Activated naive CD4-positive, alpha-beta T cell treated with anti-CD3 and anti-CD28 coated beads for 36 hours (primary cell): ENCODE measurements at regions not wholly inside any gene's neighbourhood (a gene's known extent, or its start where the extent isn't known, plus 50 kb on each side); places are given as distances from the start of the nearest gene placed in this dataset.
"Not testable (repeated sequence)": the region's sequence is repeated elsewhere in the genome, so short reads cannot be mapped to it uniquely, and the experiment has no call there.

Experiments
- CTCF ChIA-PET: fragments of 350-600 bp; sonication (Branson Sonifier 250); formaldehyde crosslinking; loops from one replicate; lab custom pipeline; 2021; ENCODE audit warnings: antibody characterized with exemption; lab: Charles Lee
- DNase-seq: peaks from one replicate; pipeline ENCODE4 v3.0.0-alpha.2; 2020
- H3K27ac Mint-ChIP-seq: one replicate; pipeline ENCODE4 v1.8.0; 2021; ENCODE audit warnings: mild to moderate bottlenecking, mixed read lengths
- H3K27me3 Mint-ChIP-seq: one replicate; pipeline ENCODE4 v1.8.0; 2021; ENCODE audit warnings: low read depth, mixed read lengths
- H3K36me3 Mint-ChIP-seq: one replicate; pipeline ENCODE4 v1.8.0; 2021; ENCODE audit warnings: low read depth, mixed read lengths
- H3K4me1 Mint-ChIP-seq: one replicate; pipeline ENCODE4 v1.8.0; 2021; ENCODE audit warnings: low read depth, mixed read lengths
- H3K4me3 Mint-ChIP-seq: one replicate; pipeline ENCODE4 v1.8.0; 2021; ENCODE audit warnings: mild to moderate bottlenecking, moderate library complexity, mixed read lengths
- H3K9me3 Mint-ChIP-seq: one replicate; pipeline ENCODE4 v1.8.0; 2021; ENCODE audit warnings: mixed read lengths
- intact Hi-C: fragments of 100-400 bp; cut with micrococcal nuclease; formaldehyde crosslinking; loops from one replicate; pipeline ENCODE4 v1.15.1; 2023

DNA sequence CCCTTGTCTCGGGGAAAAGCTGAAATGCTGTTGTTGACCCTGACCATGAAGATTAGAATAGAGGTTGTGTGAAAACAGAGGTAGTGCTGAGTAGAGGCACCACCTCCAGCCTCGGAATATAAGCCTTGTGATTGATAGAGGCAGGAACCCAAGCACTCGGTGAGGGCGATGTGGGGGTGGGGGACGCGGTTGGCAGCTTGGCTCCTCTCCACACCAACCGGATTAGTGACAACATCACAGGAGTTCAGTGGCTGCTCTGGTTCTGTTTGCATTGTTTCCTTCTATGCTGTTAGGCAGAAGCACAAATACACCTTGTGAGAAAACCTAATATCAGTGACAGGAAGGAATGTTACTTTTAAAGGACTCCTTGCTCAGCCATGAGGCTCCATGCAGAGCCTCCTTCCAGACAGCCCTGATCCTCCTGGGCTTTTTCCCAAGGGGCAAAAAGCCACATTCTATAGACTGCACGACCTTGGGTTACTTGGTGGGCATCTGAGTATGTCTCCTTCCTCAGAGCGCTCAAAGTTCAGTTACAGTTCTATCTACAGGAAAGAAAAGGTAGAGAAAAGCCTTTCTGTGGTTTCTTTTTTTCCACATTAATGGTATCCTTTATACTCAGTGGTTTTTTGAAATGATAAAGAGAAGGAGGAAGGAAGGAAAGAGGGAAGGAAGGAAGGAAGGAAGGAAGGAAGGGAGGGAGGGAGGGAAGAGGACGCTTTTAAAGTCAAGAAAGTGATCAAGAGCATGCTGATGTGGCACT is 150.4 kb upstream of the NOCT start:
- Mint-ChIP-seq H3K27ac (no peak overlapping the region), H3K27me3 (peaks cover 6% of the 10 kb centered on the region), H3K9me3 (no peaks in the 10 kb centered on the region), H3K36me3 (no peaks in the 10 kb centered on the region), H3K4me3 (no peak overlapping the region), H3K4me1 (no peaks in the 10 kb centered on the region)
- DNase-seq: no peak
- intact Hi-C loops: no loop called here
- CTCF ChIA-PET: no interaction called here

DNA sequence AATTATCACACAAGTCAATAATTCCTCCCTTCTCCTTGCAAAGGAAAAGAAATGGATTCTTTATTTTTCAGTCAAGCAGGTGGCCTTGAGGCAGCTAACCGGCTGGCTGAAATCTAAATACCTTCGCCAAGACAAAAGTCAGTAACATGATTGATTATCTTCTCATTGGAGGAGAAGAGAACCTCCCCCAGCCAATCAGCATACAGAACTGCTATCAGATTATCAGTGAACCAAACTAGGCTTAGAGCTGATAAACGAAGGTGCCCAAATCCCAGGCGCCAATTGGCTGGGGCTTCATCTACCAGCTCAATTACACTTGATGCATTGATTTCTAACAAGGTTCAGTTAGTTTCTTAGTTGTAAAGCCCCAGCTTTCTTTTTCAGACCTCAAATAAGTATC is 152.4 kb upstream of the NOCT start:
- CTCF ChIA-PET: no interaction called here
- no peak for DNase-seq
- Mint-ChIP-seq H3K9me3 (no peaks in the 10 kb centered on the region), H3K27ac (no peak overlapping the region), H3K36me3 (no peaks in the 10 kb centered on the region), H3K27me3 (peaks cover 7% of the 10 kb centered on the region), H3K4me3 (no peak overlapping the region), H3K4me1 (no peaks in the 10 kb centered on the region)
- intact Hi-C loops: no loop called here

DNA sequence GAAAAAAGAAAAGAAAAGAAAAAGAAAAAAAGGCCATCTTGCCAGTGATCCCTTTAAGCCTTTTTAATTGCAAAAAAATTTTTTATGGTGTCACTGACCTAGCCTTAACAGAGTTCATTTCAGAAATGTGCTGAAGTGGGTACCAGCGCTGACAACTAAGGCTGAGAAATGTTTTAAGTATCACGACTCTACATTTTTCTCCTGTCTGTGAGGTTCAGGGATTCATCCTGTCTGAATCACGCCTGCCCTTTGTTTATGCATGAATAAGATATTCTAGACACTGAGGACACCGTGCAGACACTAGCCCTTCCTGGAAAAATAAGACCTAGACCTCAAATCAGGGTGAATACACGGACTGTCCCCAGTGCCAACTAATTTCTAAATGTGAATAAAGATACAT is 154.4 kb upstream of the NOCT start:
- CTCF ChIA-PET: no interaction called here
- Mint-ChIP-seq H3K4me1 (no peaks in the 10 kb centered on the region), H3K27me3 (peaks cover 7% of the 10 kb centered on the region), H3K9me3 (no peaks in the 10 kb centered on the region), H3K36me3 (no peaks in the 10 kb centered on the region), H3K4me3 (no peak overlapping the region), H3K27ac (no peak overlapping the region)
- no peak for DNase-seq
- intact Hi-C loops: no loop called here

DNA sequence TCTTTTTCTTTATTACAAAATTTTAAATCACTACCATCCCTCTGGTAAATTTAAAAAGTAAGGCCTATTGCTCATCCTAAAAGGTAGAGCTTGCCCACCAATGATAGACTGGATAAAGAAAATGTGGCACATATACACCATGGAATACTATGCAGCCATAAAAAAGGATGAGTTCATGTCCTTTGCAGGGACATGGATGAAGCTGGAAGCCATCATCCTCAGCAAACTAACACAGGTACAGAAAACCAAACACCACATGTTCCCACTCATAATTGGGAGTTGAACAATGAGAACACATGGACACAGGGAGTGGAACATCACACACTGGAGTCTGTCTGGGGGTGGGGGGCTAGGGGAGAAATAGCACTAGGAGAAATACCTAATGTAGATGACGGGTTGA is 155.2 kb upstream of the NOCT start:
- CTCF ChIA-PET, H3K36me3 Mint-ChIP-seq, H3K4me3 Mint-ChIP-seq, H3K9me3 Mint-ChIP-seq, DNase-seq, intact Hi-C loops, H3K4me1 Mint-ChIP-seq, H3K27ac Mint-ChIP-seq: not testable (repeated sequence)
- H3K27me3 Mint-ChIP-seq: peaks cover 11% of the 10 kb centered on the region

DNA sequence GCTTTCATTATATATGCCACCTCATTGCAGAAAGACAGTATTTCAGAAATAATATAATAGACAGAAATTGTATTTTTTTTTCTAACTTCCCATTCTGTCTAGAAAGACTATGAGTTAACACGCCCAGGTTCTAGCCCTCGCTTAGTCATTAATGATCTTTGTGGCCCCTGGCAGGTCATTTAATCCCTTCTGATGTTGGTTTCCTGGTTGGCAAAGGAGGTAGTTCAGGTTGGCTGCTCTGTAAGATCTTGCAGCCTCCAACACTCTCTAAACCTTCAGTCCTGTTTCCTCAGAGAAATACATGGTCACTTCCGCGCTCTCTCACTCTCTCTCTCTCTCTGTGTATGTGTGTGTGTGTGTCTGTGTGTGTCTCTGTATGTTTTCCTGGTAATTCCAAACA is 156.3 kb upstream of the NOCT start:
- no peak overlapping the region for H3K4me3 Mint-ChIP-seq
- H3K4me1 Mint-ChIP-seq: no peaks in the 10 kb centered on the region
- intact Hi-C loops: no loop called here
- CTCF ChIA-PET: interaction anchor here (0.7 kb wide), 1 partner anchor 1102 kb away, joined by 5 read pairs; no protein-coding TSS in a partner anchor
- H3K36me3 Mint-ChIP-seq: no peaks in the 10 kb centered on the region
- no peak overlapping the region for H3K27ac Mint-ChIP-seq
- peaks cover 11% of the 10 kb centered on the region for H3K27me3 Mint-ChIP-seq
- no peaks in the 10 kb centered on the region for H3K9me3 Mint-ChIP-seq
- no peak for DNase-seq

DNA sequence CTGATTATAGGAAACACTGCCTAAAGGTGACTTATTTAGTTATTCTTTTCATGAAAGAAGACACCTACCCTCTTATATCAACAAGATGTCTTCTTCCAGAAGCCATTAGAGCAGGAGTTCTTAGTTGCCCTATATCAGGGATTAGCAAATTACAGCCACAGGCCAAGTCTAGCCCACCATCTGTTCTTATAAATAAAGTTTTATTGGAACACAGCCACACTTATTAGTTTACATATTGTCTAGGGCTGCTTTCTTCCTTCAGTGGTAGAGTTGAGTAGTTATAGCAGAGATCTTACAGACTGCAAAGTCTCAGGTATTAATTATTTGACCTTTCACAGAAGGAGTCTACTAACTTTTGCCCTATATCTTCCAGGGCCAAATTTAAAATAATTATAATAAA is 157.2 kb upstream of the NOCT start:
- H3K27me3 Mint-ChIP-seq: peaks cover 11% of the 10 kb centered on the region
- H3K4me3 Mint-ChIP-seq: no peak overlapping the region
- CTCF ChIA-PET: interaction anchor here (0.7 kb wide), 1 partner anchor 1103 kb away, joined by 5 read pairs; no protein-coding TSS in a partner anchor
- no peaks in the 10 kb centered on the region for H3K9me3 Mint-ChIP-seq
- H3K27ac Mint-ChIP-seq: no peak overlapping the region
- no peak for DNase-seq
- no peaks in the 10 kb centered on the region for H3K36me3 Mint-ChIP-seq
- intact Hi-C loops: no loop called here
- no peaks in the 10 kb centered on the region for H3K4me1 Mint-ChIP-seq

DNA sequence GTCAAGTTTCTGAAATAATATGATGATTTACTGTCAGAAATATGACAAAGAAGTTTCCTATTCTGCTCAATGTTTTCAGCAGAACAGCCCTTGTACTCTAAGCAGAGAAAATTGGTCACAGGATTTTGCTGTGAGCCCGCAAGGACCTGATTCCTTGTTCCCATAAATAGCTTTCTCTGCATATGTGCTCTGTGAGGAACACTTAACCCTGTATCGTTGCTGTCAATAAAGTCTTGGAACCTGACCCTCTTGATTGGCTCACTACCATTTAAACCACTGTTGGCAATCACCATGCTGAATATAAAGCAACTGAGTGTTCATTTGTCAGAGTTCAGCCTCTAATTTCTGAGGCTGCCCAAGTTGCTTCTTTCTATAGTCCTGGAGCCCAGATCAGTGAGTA is 158.2 kb upstream of the NOCT start:
- Mint-ChIP-seq H3K4me1 (no peaks in the 10 kb centered on the region), H3K4me3 (no peak overlapping the region), H3K27ac (no peak overlapping the region), H3K9me3 (no peaks in the 10 kb centered on the region), H3K36me3 (no peaks in the 10 kb centered on the region), H3K27me3 (peaks cover 7% of the 10 kb centered on the region)
- intact Hi-C loops: no loop called here
- DNase-seq: no peak
- CTCF ChIA-PET: no interaction called here

DNA sequence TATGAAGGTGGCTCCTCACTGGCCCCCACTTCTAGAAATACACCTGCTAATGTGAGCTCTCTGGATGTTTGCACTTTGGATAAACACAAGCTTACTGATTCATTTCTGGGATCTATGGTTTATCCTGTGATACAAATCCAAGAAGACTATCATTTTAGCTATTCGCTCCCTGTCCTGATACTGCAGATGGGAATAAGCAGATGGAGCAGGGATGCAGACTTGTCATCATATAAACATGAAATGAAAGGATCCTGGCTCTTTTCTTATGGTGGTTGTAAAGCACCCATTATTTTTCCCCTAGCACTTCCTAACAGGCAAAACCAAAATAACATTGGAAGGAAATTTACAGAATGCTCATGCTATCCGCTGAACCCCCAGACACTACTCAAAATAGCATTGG is 162.9 kb upstream of the NOCT start:
- Mint-ChIP-seq H3K27ac (no peak overlapping the region), H3K36me3 (no peaks in the 10 kb centered on the region), H3K9me3 (no peaks in the 10 kb centered on the region), H3K27me3 (peaks cover 3% of the 10 kb centered on the region), H3K4me1 (no peaks in the 10 kb centered on the region), H3K4me3 (no peak overlapping the region)
- CTCF ChIA-PET: interaction anchor here (0.9 kb wide), 1 partner anchor 19 kb away, joined by 3 read pairs; no protein-coding TSS in a partner anchor
- no peak for DNase-seq
- intact Hi-C loops: no loop called here

DNA sequence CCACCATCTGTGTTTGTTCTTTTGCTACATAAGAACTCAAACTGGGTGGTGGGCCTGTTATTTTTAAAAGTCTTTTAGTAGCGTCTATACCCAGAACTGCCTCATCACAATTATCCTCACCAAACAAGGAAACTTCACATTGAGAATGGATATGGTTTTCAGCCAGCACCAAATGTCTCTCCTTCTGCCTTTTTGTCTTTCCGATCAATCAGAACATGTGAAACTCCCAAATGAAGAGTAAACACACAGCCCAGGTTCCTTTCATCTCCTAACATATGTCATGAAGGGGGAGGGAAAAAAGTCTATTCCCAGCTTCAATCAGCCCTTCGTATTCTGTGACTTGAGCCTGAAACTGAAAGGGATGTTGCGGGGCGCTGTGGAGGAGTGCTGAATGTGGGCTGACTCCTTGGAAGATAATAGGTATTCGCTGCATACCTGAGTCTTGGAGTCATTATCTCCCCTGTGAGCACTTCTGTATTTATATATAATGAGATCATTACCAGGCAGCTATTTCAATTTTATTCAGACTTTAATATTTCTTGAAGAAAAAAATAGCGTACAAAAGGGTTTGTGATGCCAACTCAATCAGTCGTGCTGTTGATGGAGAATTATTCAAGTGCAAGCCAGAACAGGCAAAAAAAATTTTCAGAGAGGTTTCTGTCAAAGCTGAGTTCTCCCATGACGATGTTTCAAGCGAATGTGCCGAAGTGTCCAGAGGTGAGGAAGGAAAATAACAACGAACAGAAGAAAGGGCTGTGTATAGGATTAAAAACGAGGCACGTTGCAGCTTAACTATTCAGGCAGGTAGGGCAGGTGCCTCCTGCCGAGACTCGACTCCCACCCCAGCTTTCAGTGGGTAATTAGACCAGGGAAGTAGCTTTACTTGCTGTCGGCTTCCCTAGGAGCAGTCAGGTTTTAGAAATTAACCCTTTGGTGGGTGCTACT is 163.9 kb upstream of the NOCT start:
- Mint-ChIP-seq H3K27ac (no peak overlapping the region), H3K4me1 (no peaks in the 10 kb centered on the region), H3K36me3 (no peaks in the 10 kb centered on the region), H3K9me3 (no peaks in the 10 kb centered on the region), H3K4me3 (no peak overlapping the region), H3K27me3 (peaks cover 3% of the 10 kb centered on the region)
- DNase-seq: no peak
- intact Hi-C loops: no loop called here
- CTCF ChIA-PET: no interaction called here

DNA sequence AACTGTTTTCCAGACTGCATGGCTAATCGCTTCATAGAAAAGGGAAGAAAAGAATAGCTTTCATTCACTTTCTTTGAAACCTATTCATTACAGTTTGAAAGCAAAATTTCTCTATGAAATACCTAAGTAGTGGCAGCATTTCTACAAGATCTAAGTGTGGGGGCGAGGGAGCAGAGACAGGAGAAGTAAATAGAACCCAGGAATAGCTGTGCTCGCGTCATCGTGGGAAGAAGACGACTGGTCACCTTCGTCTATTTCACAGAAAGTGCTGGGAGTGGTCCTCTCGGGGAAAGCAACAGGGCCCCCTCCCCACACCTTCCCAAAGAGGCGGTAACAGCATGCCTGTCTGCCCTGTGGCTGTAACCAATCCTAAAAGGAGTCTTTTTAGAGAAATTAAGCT is 169.9 kb upstream of the NOCT start:
- H3K4me3 Mint-ChIP-seq: no peak overlapping the region
- DNase-seq: no peak
- H3K36me3 Mint-ChIP-seq: no peaks in the 10 kb centered on the region
- H3K27ac Mint-ChIP-seq: no peak overlapping the region
- intact Hi-C loops: no loop called here
- peaks cover 7% of the 10 kb centered on the region for H3K27me3 Mint-ChIP-seq
- no peaks in the 10 kb centered on the region for H3K9me3 Mint-ChIP-seq
- no peaks in the 10 kb centered on the region for H3K4me1 Mint-ChIP-seq
- CTCF ChIA-PET: interaction anchor here (1.0 kb wide), 1 partner anchor 18 kb away, joined by 3 read pairs; no protein-coding TSS in a partner anchor

DNA sequence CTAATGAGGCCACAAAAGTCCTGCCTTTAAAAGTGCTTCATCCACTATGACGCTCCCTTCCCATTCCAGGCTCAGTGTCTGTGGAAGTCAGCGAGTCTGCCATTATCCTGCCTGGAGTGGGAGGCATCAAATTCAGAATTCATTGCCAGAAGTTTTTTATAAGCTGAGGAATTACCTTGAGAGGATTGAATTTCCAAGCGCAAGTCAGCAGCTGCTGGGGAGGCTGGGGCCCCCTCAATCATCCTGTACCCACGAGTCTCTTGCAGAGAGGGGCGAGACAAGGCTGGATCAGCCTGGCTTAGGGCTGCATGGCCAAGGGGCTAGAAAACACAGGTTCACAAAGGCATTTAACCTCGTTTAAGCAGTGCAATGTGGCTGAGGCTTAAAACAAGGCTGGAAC is 170.5 kb upstream of the NOCT start:
- H3K4me3 Mint-ChIP-seq: no peak overlapping the region
- DNase-seq: no peak
- CTCF ChIA-PET: no interaction called here

DNA sequence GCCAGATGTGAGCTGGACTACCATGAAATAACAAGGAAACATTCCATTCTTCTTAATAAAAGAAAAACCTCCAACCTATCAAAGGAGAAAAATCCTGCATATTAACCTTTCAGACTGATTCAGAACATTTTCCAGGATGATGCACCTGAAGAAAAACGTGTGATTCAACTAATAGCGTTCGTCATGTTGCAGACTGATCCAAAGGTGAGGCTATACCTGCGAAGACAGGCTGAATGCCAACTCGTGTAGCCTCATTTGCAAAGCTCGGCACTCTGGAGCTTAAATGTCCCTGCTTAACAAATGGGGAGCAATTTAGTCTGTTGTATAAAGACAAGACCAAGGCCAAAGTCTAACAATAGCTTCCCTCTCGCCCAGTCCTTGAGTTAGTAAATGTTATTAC is 172.0 kb upstream of the NOCT start:
- CTCF ChIA-PET: interaction anchor here (0.6 kb wide), 1 partner anchor 254 kb away, joined by 3 read pairs; no protein-coding TSS in a partner anchor

More for the DNA sequence above, 170.5 kb upstream of the NOCT start:
- intact Hi-C loops: no loop called here
- Mint-ChIP-seq H3K27ac (no peak overlapping the region), H3K4me1 (no peaks in the 10 kb centered on the region), H3K9me3 (no peaks in the 10 kb centered on the region), H3K27me3 (peaks cover 9% of the 10 kb centered on the region), H3K36me3 (no peaks in the 10 kb centered on the region)

More for the DNA sequence above, 172.0 kb upstream of the NOCT start:
- peaks cover 9% of the 10 kb centered on the region for H3K27me3 Mint-ChIP-seq
- H3K27ac Mint-ChIP-seq: no peak overlapping the region
- no peaks in the 10 kb centered on the region for H3K4me1 Mint-ChIP-seq
- H3K36me3 Mint-ChIP-seq: no peaks in the 10 kb centered on the region
- DNase-seq: no peak
- no peak overlapping the region for H3K4me3 Mint-ChIP-seq
- intact Hi-C loops: no loop called here
- no peaks in the 10 kb centered on the region for H3K9me3 Mint-ChIP-seq
